DMS53 treated with DMSO at 0.1 percent for 48 hours (cell line): ENCODE measurements at regions not wholly inside any gene's neighbourhood (a gene's known extent, or its start where the extent isn't known, plus 50 kb on each side); places are given as distances from the start of the nearest gene placed in this dataset.
A peak's percentile ranks its signal among the peaks of the same experiment; 100 is the strongest.

Experiments
- DNase-seq: peaks from one replicate; lab custom pipeline; 2025; ENCODE audit not compliant: unreplicated experiment; lab: John Stamatoyannopoulos, UW

GRCh38 chr4:111775556-111776297 is 369.5 kb upstream of the FAM241A start:
- DNase-seq: no peak

GRCh38 chr4:111776561-111776960 is 368.7 kb upstream of the FAM241A start:
- no peak for DNase-seq

- no peak for DNase-seq
Observed at GRCh38 chr4:111778543-111778942, 366.7 kb upstream of the FAM241A start.

- no peak for DNase-seq
Observed at GRCh38 chr4:111780965-111781364, 364.3 kb upstream of the FAM241A start.

GRCh38 chr4:111781611-111782010 is 363.6 kb upstream of the FAM241A start:
- no peak for DNase-seq

- DNase-seq: no peak
Observed at GRCh38 chr4:111788099-111788498, 357.2 kb upstream of the FAM241A start.

GRCh38 chr4:111789901-111790640 is 355.2 kb upstream of the FAM241A start:
- DNase-seq: no peak

- no peak for DNase-seq
Observed at GRCh38 chr4:111792632-111793031, 352.6 kb upstream of the FAM241A start.

GRCh38 chr4:111793433-111794091 is 351.7 kb upstream of the FAM241A start:
- DNase-seq: no peak

GRCh38 chr4:111797455-111798163 is 347.6 kb upstream of the FAM241A start:
- no peak for DNase-seq

- no peak for DNase-seq
Observed at GRCh38 chr4:111798840-111799239, 346.4 kb upstream of the FAM241A start.

GRCh38 chr4:111800551-111800950 is 344.7 kb upstream of the FAM241A start:
- no peak for DNase-seq

- DNase-seq: no peak
Observed at GRCh38 chr4:111802191-111802590, 343.1 kb upstream of the FAM241A start.

- DNase-seq: no peak
Observed at GRCh38 chr4:111806331-111806730, 338.9 kb upstream of the FAM241A start.

GRCh38 chr4:111807576-111807975 is 337.7 kb upstream of the FAM241A start:
- DNase-seq: no peak

- DNase-seq: no peak
Observed at GRCh38 chr4:111808174-111808573, 337.1 kb upstream of the FAM241A start.

- DNase-seq: no peak
Observed at GRCh38 chr4:111811661-111812060, 333.6 kb upstream of the FAM241A start.

- no peak for DNase-seq
Observed at GRCh38 chr4:111812114-111812513, 333.1 kb upstream of the FAM241A start.

- no peak for DNase-seq
Observed at GRCh38 chr4:111812760-111813159, 332.5 kb upstream of the FAM241A start.

- peak; percentile 7 for DNase-seq
Observed at GRCh38 chr4:111813555-111814140, 331.6 kb upstream of the FAM241A start.

- DNase-seq: no peak
Observed at GRCh38 chr4:111814961-111815360, 330.3 kb upstream of the FAM241A start.
